ENCODE measurements at regions not wholly inside any gene's neighbourhood (a gene's known extent, or its start where the extent isn't known, plus 50 kb on each side); places are given as distances from the start of the nearest gene placed in this dataset.

DNA sequence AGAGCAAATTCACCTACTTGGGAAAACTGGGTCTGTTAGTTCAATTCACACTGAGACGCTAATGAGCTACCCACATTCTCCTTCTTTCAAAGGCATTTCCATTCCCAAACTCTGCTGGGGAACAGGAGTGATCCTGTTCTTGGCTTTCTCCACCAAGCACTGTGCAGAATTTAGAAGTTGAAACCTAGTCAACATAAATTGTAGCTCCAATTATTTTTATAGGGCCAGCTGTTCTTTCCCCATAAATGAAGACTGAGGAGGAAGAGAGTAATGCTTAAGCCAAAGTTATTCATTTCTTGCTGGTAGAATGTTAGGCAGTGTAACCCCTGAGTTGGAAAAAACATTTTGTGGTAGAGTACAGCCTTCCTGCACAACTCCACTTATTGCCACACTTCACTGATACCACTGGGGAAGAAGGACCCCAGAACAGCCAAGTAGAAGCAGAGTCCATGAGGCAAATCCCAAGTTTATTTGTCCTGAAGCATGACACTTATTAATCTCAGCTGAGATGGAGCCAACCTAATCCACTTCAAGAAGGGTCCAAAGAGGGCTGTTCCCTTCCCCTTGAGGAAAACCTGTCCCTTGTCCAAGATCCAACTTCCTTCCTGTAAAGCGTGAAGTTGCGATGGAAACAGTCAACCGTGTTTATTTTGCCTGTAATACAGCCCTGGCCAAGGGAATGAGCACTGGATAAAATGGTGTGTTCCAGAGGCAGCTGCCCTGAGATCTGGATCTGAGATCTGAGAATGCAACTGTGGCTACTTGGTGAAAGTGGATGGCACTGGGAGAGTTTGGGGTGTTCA is 151.8 kb downstream of the TBX5 start:
- no peak overlapping the region for H3K4me3 ChIP-seq (replicated peaks in 1 of 3; ENCODE audit: insufficient read depth in 1 of 3, low read depth in 1 of 3, low read length in 3 of 3)
- intact Hi-C loops (cut with micrococcal nuclease) (no loop called here), dilution Hi-C loops (cut with MboI; ENCODE audit: extremely low pct_ligation_motif_present, low sequenced_read_pairs) (no loop called here)
- H3K4me2 ChIP-seq (ENCODE audit: insufficient read depth, low read length), result no peak overlapping the region
- H3K27ac ChIP-seq (ENCODE audit: insufficient read depth, low read depth, low read length), result no peak overlapping the region
- DNase-seq (ENCODE audit: low read depth, low spot score) (no peak), FAIRE-seq (no peak)
- ChIA-PET CTCF (no interaction called here), POLR2A (no interaction called here)
- H4K20me1 ChIP-seq (replicated peaks; ENCODE audit: control insufficient read depth, extremely low read depth, insufficient read depth, low read length), result no peaks in the 10 kb centered on the region
- H3K79me2 ChIP-seq (ENCODE audit: control insufficient read depth, insufficient read depth, low read length), result no peaks in the 10 kb centered on the region
- no peaks in the 10 kb centered on the region for H3K4me1 ChIP-seq (ENCODE audit: control insufficient read depth, extremely low read depth, insufficient read depth, low read length)
- no peaks in the 10 kb centered on the region for H3K9me1 ChIP-seq (replicated peaks; ENCODE audit: control insufficient read depth, extremely low read depth, insufficient read depth, low read length)
- no peaks in the 10 kb centered on the region for H3K36me3 ChIP-seq (ENCODE audit: control insufficient read depth in 2 of 2, extremely low read depth in 1 of 2, insufficient read depth in 2 of 2, low read length in 2 of 2)
- no peak for TF ChIP-seq JUN (IDR thresholded peaks at IDR 0.05; ENCODE audit: borderline replicate concordance, insufficient read depth, insufficient read length, low read depth)
- TF ChIP-seq POLR2A (IDR thresholded peaks at IDR 0.05; ENCODE audit: low read depth, low read length), result no peak
- TF ChIP-seq, protein P1, sequence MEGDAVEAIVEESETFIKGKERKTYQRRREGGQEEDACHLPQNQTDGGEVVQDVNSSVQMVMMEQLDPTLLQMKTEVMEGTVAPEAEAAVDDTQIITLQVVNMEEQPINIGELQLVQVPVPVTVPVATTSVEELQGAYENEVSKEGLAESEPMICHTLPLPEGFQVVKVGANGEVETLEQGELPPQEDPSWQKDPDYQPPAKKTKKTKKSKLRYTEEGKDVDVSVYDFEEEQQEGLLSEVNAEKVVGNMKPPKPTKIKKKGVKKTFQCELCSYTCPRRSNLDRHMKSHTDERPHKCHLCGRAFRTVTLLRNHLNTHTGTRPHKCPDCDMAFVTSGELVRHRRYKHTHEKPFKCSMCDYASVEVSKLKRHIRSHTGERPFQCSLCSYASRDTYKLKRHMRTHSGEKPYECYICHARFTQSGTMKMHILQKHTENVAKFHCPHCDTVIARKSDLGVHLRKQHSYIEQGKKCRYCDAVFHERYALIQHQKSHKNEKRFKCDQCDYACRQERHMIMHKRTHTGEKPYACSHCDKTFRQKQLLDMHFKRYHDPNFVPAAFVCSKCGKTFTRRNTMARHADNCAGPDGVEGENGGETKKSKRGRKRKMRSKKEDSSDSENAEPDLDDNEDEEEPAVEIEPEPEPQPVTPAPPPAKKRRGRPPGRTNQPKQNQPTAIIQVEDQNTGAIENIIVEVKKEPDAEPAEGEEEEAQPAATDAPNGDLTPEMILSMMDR (IDR thresholded peaks at IDR 0.05; ENCODE audit: extremely low read depth in 1 of 2, insufficient read depth in 1 of 2, low read depth in 1 of 2, low read length in 2 of 2), result no peak
- no peak for TF ChIP-seq MYC (IDR thresholded peaks at IDR 0.05; ENCODE audit: low read depth, low read length)
- TF ChIP-seq, protein P2, sequence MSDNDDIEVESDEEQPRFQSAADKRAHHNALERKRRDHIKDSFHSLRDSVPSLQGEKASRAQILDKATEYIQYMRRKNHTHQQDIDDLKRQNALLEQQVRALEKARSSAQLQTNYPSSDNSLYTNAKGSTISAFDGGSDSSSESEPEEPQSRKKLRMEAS (IDR thresholded peaks at IDR 0.05; ENCODE audit: insufficient read depth, insufficient read length), result no peak
- TF ChIP-seq GATA2 (IDR thresholded peaks at IDR 0.05; ENCODE audit: insufficient read depth, insufficient read length, low read depth, low read length), result no peak
- no peak for TF ChIP-seq EZH2 (IDR thresholded peaks at IDR 0.05; ENCODE audit: borderline replicate concordance, low read depth, low read length, severe bottlenecking)
- no peak for TF ChIP-seq FOS (IDR thresholded peaks at IDR 0.05; ENCODE audit: borderline replicate concordance, insufficient read depth, low read length)
- TF ChIP-seq POLR2AphosphoS5 (IDR thresholded peaks at IDR 0.05; ENCODE audit: insufficient read depth, low read depth, low read length), result no peak
- H3K9me3 ChIP-seq (replicated peaks; ENCODE audit: control insufficient read depth, insufficient read depth, low read length), result peaks cover 9% of the 10 kb centered on the region
- BruUV-seq (replicated peaks), result no TSS peak
- H3K27me3 ChIP-seq (ENCODE audit: control insufficient read depth in 2 of 2, insufficient read depth in 2 of 2, low read length in 2 of 2), result no peaks in the 10 kb centered on the region
- no peak overlapping the region for H3K9ac ChIP-seq (replicated peaks; ENCODE audit: extremely low read depth, insufficient read depth, low read length)
- H2AFZ ChIP-seq (ENCODE audit: low read depth, low read length), result no peak overlapping the region

Measured in endothelial cell of umbilical vein (primary cell).